Effector memory CD4-positive, alpha-beta T cell (primary cell): ENCODE measurements at regions not wholly inside any gene's neighbourhood (a gene's known extent, or its start where the extent isn't known, plus 50 kb on each side); places are given as distances from the start of the nearest gene placed in this dataset.

Experiments used
- DNase-seq, 3 donors: peaks; one replicate each; pipeline ENCODE4 v3.0.0-alpha.2; 2020
- H3K27ac ChIP-seq: 2 replicates; pipeline ENCODE4 v1.7.0; 2013; ENCODE audit warnings: mild to moderate bottlenecking, low read length, moderate library complexity; ENCODE audit not compliant: insufficient read depth, poor library complexity, severe bottlenecking
- H3K27me3 ChIP-seq: replicated peaks from 2 replicates; pipeline ENCODE4 v1.7.0; 2013; ENCODE audit warnings: mild to moderate bottlenecking, low read length; ENCODE audit not compliant: insufficient read depth, control insufficient read depth, poor library complexity, severe bottlenecking
- H3K36me3 ChIP-seq: 2 replicates; pipeline ENCODE4 v1.7.0; 2013; ENCODE audit warnings: mild to moderate bottlenecking, low read length, moderate library complexity; ENCODE audit not compliant: control insufficient read depth, insufficient read depth
- H3K4me1 ChIP-seq: 2 replicates; pipeline ENCODE4 v1.7.0; 2013; ENCODE audit warnings: low read length, mild to moderate bottlenecking; ENCODE audit not compliant: control insufficient read depth, insufficient read depth, poor library complexity, severe bottlenecking
- H3K4me3 ChIP-seq: 2 replicates; pipeline ENCODE4 v1.7.0; 2013; ENCODE audit warnings: low read length, low read depth, mild to moderate bottlenecking; ENCODE audit not compliant: insufficient read depth, poor library complexity, severe bottlenecking
- H3K9me3 ChIP-seq: 2 replicates; pipeline ENCODE4 v1.7.0; 2013; ENCODE audit warnings: mild to moderate bottlenecking, low read length, moderate library complexity; ENCODE audit not compliant: control insufficient read depth

GRCh38 chr9:90419221-90419851, 223.3 kb downstream of the DIRAS2 start:
- Histone ChIP-seq H3K27ac (no peak overlapping the region), H3K27me3 (no peaks in the 10 kb centered on the region), H3K9me3 (no peaks in the 10 kb centered on the region), H3K4me1 (no peaks in the 10 kb centered on the region), H3K36me3 (no peaks in the 10 kb centered on the region), H3K4me3 (no peak overlapping the region)
- no peak for DNase-seq

- no peak overlapping the region for H3K4me3 ChIP-seq
- no peaks in the 10 kb centered on the region for H3K36me3 ChIP-seq
- DNase-seq, result no peak
- H3K27ac ChIP-seq, result no peak overlapping the region
- H3K9me3 ChIP-seq, result no peaks in the 10 kb centered on the region
- no peaks in the 10 kb centered on the region for H3K27me3 ChIP-seq
- H3K4me1 ChIP-seq, result no peaks in the 10 kb centered on the region
Observed at GRCh38 chr9:90420211-90420610, 222.4 kb downstream of the DIRAS2 start.

GRCh38 chr9:90420768-90421513, 221.7 kb downstream of the DIRAS2 start:
- no peaks in the 10 kb centered on the region for H3K27me3 ChIP-seq
- no peaks in the 10 kb centered on the region for H3K4me1 ChIP-seq
- no peak for DNase-seq

GRCh38 chr9:90421786-90422185, 220.8 kb downstream of the DIRAS2 start:
- H3K27me3 ChIP-seq, result no peaks in the 10 kb centered on the region
- no peaks in the 10 kb centered on the region for H3K9me3 ChIP-seq
- no peaks in the 10 kb centered on the region for H3K36me3 ChIP-seq
- no peak for DNase-seq
- no peaks in the 10 kb centered on the region for H3K4me1 ChIP-seq
- no peak overlapping the region for H3K27ac ChIP-seq
- no peak overlapping the region for H3K4me3 ChIP-seq

More at GRCh38 chr9:90420768-90421513, 221.7 kb downstream of the DIRAS2 start:
- no peak overlapping the region for H3K27ac ChIP-seq
- no peaks in the 10 kb centered on the region for H3K9me3 ChIP-seq
- H3K36me3 ChIP-seq, result no peaks in the 10 kb centered on the region
- no peak overlapping the region for H3K4me3 ChIP-seq

- Histone ChIP-seq H3K36me3 (no peaks in the 10 kb centered on the region), H3K27ac (no peak overlapping the region), H3K27me3 (no peaks in the 10 kb centered on the region), H3K4me1 (no peaks in the 10 kb centered on the region), H3K9me3 (no peaks in the 10 kb centered on the region), H3K4me3 (no peak overlapping the region)
- DNase-seq, result no peak
Observed at GRCh38 chr9:90423661-90424193, 218.9 kb downstream of the DIRAS2 start.

GRCh38 chr9:90428517-90428916, 214.1 kb downstream of the DIRAS2 start:
- H3K27ac ChIP-seq, result no peak overlapping the region

GRCh38 chr9:90432951-90433350, 209.7 kb downstream of the DIRAS2 start:
- no peaks in the 10 kb centered on the region for H3K27me3 ChIP-seq
- H3K36me3 ChIP-seq, result no peaks in the 10 kb centered on the region
- H3K4me3 ChIP-seq, result no peak overlapping the region
- no peaks in the 10 kb centered on the region for H3K4me1 ChIP-seq
- DNase-seq, result no peak
- no peak overlapping the region for H3K27ac ChIP-seq
- no peaks in the 10 kb centered on the region for H3K9me3 ChIP-seq

More at GRCh38 chr9:90428517-90428916, 214.1 kb downstream of the DIRAS2 start:
- no peak for DNase-seq
- Histone ChIP-seq H3K27me3 (no peaks in the 10 kb centered on the region), H3K9me3 (no peaks in the 10 kb centered on the region), H3K4me1 (no peaks in the 10 kb centered on the region), H3K4me3 (no peak overlapping the region), H3K36me3 (no peaks in the 10 kb centered on the region)

GRCh38 chr9:90433398-90433941, 209.2 kb downstream of the DIRAS2 start:
- no peak for DNase-seq
- no peak overlapping the region for H3K4me3 ChIP-seq
- no peaks in the 10 kb centered on the region for H3K4me1 ChIP-seq
- H3K27me3 ChIP-seq, result no peaks in the 10 kb centered on the region
- no peaks in the 10 kb centered on the region for H3K9me3 ChIP-seq
- no peaks in the 10 kb centered on the region for H3K36me3 ChIP-seq
- H3K27ac ChIP-seq, result no peak overlapping the region

GRCh38 chr9:90441814-90442213, 200.8 kb downstream of the DIRAS2 start:
- no peak overlapping the region for H3K27ac ChIP-seq
- H3K4me3 ChIP-seq, result no peak overlapping the region
- no peak for DNase-seq
- no peaks in the 10 kb centered on the region for H3K27me3 ChIP-seq
- no peaks in the 10 kb centered on the region for H3K4me1 ChIP-seq
- no peaks in the 10 kb centered on the region for H3K9me3 ChIP-seq
- H3K36me3 ChIP-seq, result no peaks in the 10 kb centered on the region

- DNase-seq, result no peak
- no peaks in the 10 kb centered on the region for H3K36me3 ChIP-seq
- no peak overlapping the region for H3K4me3 ChIP-seq
- H3K27ac ChIP-seq, result no peak overlapping the region
- H3K9me3 ChIP-seq, result no peaks in the 10 kb centered on the region
- no peaks in the 10 kb centered on the region for H3K27me3 ChIP-seq
- H3K4me1 ChIP-seq, result no peaks in the 10 kb centered on the region
Observed at GRCh38 chr9:90442723-90443122, 199.9 kb downstream of the DIRAS2 start.
